ENCODE measurements at regions not wholly inside any gene's neighbourhood (a gene's known extent, or its start where the extent isn't known, plus 50 kb on each side); places are given as distances from the start of the nearest gene placed in this dataset.

DNA sequence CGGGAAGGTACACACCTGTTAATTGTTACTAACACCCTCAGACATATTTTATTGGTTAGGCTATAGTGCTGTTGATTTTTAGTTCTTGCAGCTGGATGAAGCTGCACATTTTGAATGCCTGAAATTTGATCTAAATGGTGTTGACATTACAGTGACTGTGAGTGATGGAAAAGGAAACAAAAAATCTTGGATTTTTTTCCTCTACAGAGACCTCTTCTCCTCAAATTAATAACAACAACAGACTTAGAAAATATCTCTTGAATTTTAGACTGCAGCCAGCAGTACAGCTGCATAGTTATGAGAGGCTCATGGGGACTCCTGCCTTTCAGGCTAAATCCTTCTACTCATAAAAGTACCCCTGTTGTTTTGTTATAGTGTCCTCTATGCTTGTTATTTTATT lies 500.5 kb upstream of the SPRY2 start:
- H3K4me3 ChIP-seq (replicated peaks in 1 of 3; ENCODE audit: low read depth in 2 of 3, low read length in 3 of 3) = no peak overlapping the region
- H3K4me2 ChIP-seq (replicated peaks; ENCODE audit: extremely low read depth, low read length, poor library complexity, severe bottlenecking) = no peak overlapping the region
- Mint-ChIP-seq H3K9me3 (peaks cover 0 to 16% (median 8%) of the 10 kb centered on the region in 7 donors), H3K36me3 (no peaks in the 10 kb centered on the region), H3K27me3 (ENCODE audit: low read depth in 3 of 3) (no peaks in the 10 kb centered on the region), H3K27ac (no peak overlapping the region), H3K4me3 (no peak overlapping the region), H3K4me1 (no peaks in the 10 kb centered on the region)
- no CpG with 5 or more reads among the region's 1 CpG for WGBS (ENCODE audit: insufficient coverage)
- no peaks in the 10 kb centered on the region for H3K27me3 ChIP-seq (ENCODE audit: control insufficient read depth in 2 of 2, insufficient read depth in 2 of 2, low read length in 2 of 2)
- intact Hi-C loops (cut with micrococcal nuclease) = no loop called here
- no peaks in the 10 kb centered on the region for H3K79me2 ChIP-seq (ENCODE audit: insufficient read depth, low read length)
- H3K36me3 ChIP-seq (replicated peaks in 1 of 2; ENCODE audit: control insufficient read depth in 1 of 2, insufficient read depth in 2 of 2, low read length in 2 of 2) = no peaks in the 10 kb centered on the region
- no peaks in the 10 kb centered on the region for H3K4me1 ChIP-seq (ENCODE audit: control insufficient read depth in 1 of 2, insufficient read depth in 2 of 2, low read length in 2 of 2)
- peaks cover 6 to 11% of the 10 kb centered on the region in 2 donors for H3K9me3 ChIP-seq (replicated peaks in 1 of 2; ENCODE audit: control insufficient read depth in 1 of 2, insufficient read depth in 1 of 2, low read length in 2 of 2)
- no peak overlapping the region for H2AFZ ChIP-seq (ENCODE audit: insufficient read depth, low read depth, low read length, poor library complexity, severe bottlenecking)
- H3K27ac ChIP-seq (ENCODE audit: low read depth in 1 of 2, low read length in 2 of 2) = no peak overlapping the region
- no peak for DNase-seq
- H3K9ac ChIP-seq (ENCODE audit: insufficient read depth, low read length, poor library complexity, severe bottlenecking) = no peak overlapping the region
- H4K20me1 ChIP-seq (ENCODE audit: insufficient read depth, low read length) = no peaks in the 10 kb centered on the region
- TF ChIP-seq, protein P1, sequence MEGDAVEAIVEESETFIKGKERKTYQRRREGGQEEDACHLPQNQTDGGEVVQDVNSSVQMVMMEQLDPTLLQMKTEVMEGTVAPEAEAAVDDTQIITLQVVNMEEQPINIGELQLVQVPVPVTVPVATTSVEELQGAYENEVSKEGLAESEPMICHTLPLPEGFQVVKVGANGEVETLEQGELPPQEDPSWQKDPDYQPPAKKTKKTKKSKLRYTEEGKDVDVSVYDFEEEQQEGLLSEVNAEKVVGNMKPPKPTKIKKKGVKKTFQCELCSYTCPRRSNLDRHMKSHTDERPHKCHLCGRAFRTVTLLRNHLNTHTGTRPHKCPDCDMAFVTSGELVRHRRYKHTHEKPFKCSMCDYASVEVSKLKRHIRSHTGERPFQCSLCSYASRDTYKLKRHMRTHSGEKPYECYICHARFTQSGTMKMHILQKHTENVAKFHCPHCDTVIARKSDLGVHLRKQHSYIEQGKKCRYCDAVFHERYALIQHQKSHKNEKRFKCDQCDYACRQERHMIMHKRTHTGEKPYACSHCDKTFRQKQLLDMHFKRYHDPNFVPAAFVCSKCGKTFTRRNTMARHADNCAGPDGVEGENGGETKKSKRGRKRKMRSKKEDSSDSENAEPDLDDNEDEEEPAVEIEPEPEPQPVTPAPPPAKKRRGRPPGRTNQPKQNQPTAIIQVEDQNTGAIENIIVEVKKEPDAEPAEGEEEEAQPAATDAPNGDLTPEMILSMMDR (IDR thresholded peaks at IDR 0.05) = no peak

DNA sequence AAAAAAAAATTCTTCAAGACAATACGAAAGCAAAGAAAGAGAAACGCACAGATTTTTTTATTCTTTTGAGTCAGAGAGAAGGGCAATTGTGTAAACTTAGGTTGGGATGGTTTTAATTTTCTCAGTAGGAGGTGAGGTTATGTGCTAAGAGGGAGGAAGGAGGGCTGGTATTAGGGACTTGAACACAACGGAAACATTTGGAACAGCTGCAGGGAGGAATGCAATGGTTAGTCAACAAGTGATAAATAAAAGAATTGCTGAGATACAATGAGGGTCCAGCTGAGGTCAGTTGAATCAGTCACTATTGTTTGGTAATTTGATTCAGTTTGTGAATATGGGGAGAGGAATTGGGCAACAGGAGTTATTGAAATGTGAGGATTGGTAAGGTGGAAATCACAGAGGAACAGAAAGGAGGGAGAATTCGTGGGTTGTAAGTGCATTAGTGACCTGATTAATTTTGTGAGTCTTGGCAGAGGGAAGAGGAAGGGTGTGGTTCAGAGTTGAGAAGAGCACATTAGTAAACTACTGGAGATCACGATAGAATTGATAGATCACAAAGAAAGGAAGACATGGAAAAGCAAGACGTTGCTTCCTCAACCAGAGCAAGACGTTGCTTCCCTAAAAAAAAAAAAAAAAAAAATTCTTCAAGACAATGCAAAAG lies 499.5 kb upstream of the SPRY2 start:
- H3K9me3 ChIP-seq (replicated peaks in 1 of 2; ENCODE audit: control insufficient read depth in 1 of 2, insufficient read depth in 1 of 2, low read length in 2 of 2) = peaks cover 6 to 11% of the 10 kb centered on the region in 2 donors
- no peaks in the 10 kb centered on the region for H3K36me3 ChIP-seq (replicated peaks in 1 of 2; ENCODE audit: control insufficient read depth in 1 of 2, insufficient read depth in 2 of 2, low read length in 2 of 2)
- H3K9ac ChIP-seq (ENCODE audit: insufficient read depth, low read length, poor library complexity, severe bottlenecking) = no peak overlapping the region
- H3K36me3 Mint-ChIP-seq = no peaks in the 10 kb centered on the region
- no peak for DNase-seq
- 85% methylated on average over 4 of the region's 7 CpGs for WGBS (ENCODE audit: insufficient coverage)
- H3K27ac ChIP-seq (ENCODE audit: low read depth in 1 of 2, low read length in 2 of 2) = no peak overlapping the region
- H2AFZ ChIP-seq (ENCODE audit: insufficient read depth, low read depth, low read length, poor library complexity, severe bottlenecking) = no peak overlapping the region
- H3K27ac Mint-ChIP-seq = no peak overlapping the region
- TF ChIP-seq, protein P1 (IDR thresholded peaks at IDR 0.05) = no peak
- intact Hi-C loops (cut with micrococcal nuclease) = no loop called here
- H3K79me2 ChIP-seq (ENCODE audit: insufficient read depth, low read length) = no peaks in the 10 kb centered on the region
- H4K20me1 ChIP-seq (ENCODE audit: insufficient read depth, low read length) = no peaks in the 10 kb centered on the region
- H3K9me3 Mint-ChIP-seq = peaks cover 2 to 17% (median 9%) of the 10 kb centered on the region in 7 donors
- H3K4me1 ChIP-seq (ENCODE audit: control insufficient read depth in 1 of 2, insufficient read depth in 2 of 2, low read length in 2 of 2) = no peaks in the 10 kb centered on the region
- no peaks in the 10 kb centered on the region for H3K4me1 Mint-ChIP-seq
- H3K4me3 ChIP-seq (replicated peaks in 1 of 3; ENCODE audit: low read depth in 2 of 3, low read length in 3 of 3) = no peak overlapping the region
- no peaks in the 10 kb centered on the region for H3K27me3 Mint-ChIP-seq (ENCODE audit: low read depth in 3 of 3)
- H3K27me3 ChIP-seq (ENCODE audit: control insufficient read depth in 2 of 2, insufficient read depth in 2 of 2, low read length in 2 of 2) = no peaks in the 10 kb centered on the region
- no peak overlapping the region for H3K4me3 Mint-ChIP-seq
- no peak overlapping the region for H3K4me2 ChIP-seq (replicated peaks; ENCODE audit: extremely low read depth, low read length, poor library complexity, severe bottlenecking)

Data from CD14-positive monocyte (primary cell).